GM12873 (cell line): ENCODE measurements at regions not wholly inside any gene's neighbourhood (a gene's known extent, or its start where the extent isn't known, plus 50 kb on each side); places are given as distances from the start of the nearest gene placed in this dataset.

ENCODE experiments used
- CTCF ChIP-seq: IDR thresholded peaks from 2 replicates; pipeline ENCODE4 v1.5.1; 2012; ENCODE audit warnings: low read depth, mild to moderate bottlenecking, moderate library complexity, low read length, control low read depth; ENCODE audit not compliant: insufficient read depth; ENCODE audit errors: missing control alignments

- no peak for TF ChIP-seq CTCF
Observed at GRCh38 chr5:57696825-57697570, 214.4 kb upstream of the ACTBL2 start.

- no peak for TF ChIP-seq CTCF
Observed at GRCh38 chr5:57696389-57696769, 213.8 kb upstream of the ACTBL2 start.

- no peak for TF ChIP-seq CTCF
Observed at GRCh38 chr5:57695706-57696388, 213.2 kb upstream of the ACTBL2 start.

- no peak for TF ChIP-seq CTCF
Observed at GRCh38 chr5:57695179-57695578, 212.6 kb upstream of the ACTBL2 start.

GRCh38 chr5:57693488-57694305, 211.1 kb upstream of the ACTBL2 start:
- no peak for TF ChIP-seq CTCF

- no peak for TF ChIP-seq CTCF
Observed at GRCh38 chr5:57692582-57693487, 210.2 kb upstream of the ACTBL2 start.
